Heart left ventricle (tissue), 16 donors: ENCODE measurements at regions not wholly inside any gene's neighbourhood (a gene's known extent, or its start where the extent isn't known, plus 50 kb on each side); places are given as distances from the start of the nearest gene placed in this dataset.

Experiments used
- ATAC-seq, 4 donors: fragments of 200-7000 bp; cut with Tn5 transposase; one replicate each; pipeline ENCODE4 v1.9.1; 2020 to 2022; ENCODE audit warnings: moderate library complexity in 4 of 4, mild to moderate bottlenecking in 3 of 4, moderate number of reproducible peaks in 1 of 4
- DNase-seq, 5 donors: peaks; one replicate each; pipeline ENCODE4 v3.0.0-alpha.2; 2020
- H3K27ac ChIP-seq, 12 donors: fragments of 200-600 bp; sonication (generic) in 4 of 12; one replicate each; pipeline versions ENCODE4 v1.5.0 to v1.8.0; 2016 to 2022; ENCODE audit warnings: mild to moderate bottlenecking in 2 of 12
- H3K27me3 ChIP-seq, 9 donors: fragments of 200-600 bp; sonication (generic) in 2 of 9; one replicate each; pipeline versions ENCODE4 v1.5.1 to v1.8.0; 2016 to 2022; ENCODE audit warnings: mild to moderate bottlenecking in 3 of 9
- H3K36me3 ChIP-seq, 9 donors: fragments of 200-600 bp; sonication (generic) in 2 of 9; one replicate each; pipeline versions ENCODE4 v1.5.0 to v1.8.0; 2018 to 2022; ENCODE audit warnings: mild to moderate bottlenecking in 2 of 9
- H3K4me1 ChIP-seq, 12 donors: fragments of 200-600 bp; sonication (generic) in 4 of 12; one replicate each; pipeline versions ENCODE4 v1.5.0 to v1.8.0; 2016 to 2022; ENCODE audit warnings: mild to moderate bottlenecking in 3 of 12
- H3K4me3 ChIP-seq, 12 donors: fragments of 200-600 bp; sonication (generic) in 4 of 12; one replicate each; pipeline versions ENCODE4 v1.5.0 to v1.8.0; 2017 to 2022; ENCODE audit warnings: mild to moderate bottlenecking in 9 of 12, moderate library complexity in 4 of 12
- H3K9me3 ChIP-seq, 12 donors: fragments of 200-600 bp; sonication (generic) in 4 of 12; one replicate each; pipeline versions ENCODE4 v1.5.0 to v1.8.0; 2016 to 2022; ENCODE audit warnings: mild to moderate bottlenecking in 1 of 12
- POLR2A ChIP-seq, 2 donors: fragments of 450-650 bp; IDR thresholded peaks; one replicate each; pipeline ENCODE4 v1.6.1; 2017; ENCODE audit warnings: antibody characterized with exemption in 2 of 2, mild to moderate bottlenecking in 2 of 2, moderate library complexity in 2 of 2
- WGBS, 4 donors: extraction: QIAGEN DNeasy Blood & Tissue Kit in 2 of 4; methylation state at CpG; one replicate each; pipeline versions ENCODE4 v1.1.5 to v1.1.7; 2013 to 2018; 5-methylcytosine and 5-hydroxymethylcytosine counted together
- intact Hi-C, 10 donors: fragments of 100-400 bp; cut with DNase I; formaldehyde crosslinking; loops; one replicate each; pipeline versions ENCODE4 v1.11.1 to v1.14.2; 2022
- TF ChIP-seq, protein P1 (sequence below), 12 donors: fragments of 200-600 bp; sonication (generic) in 4 of 12; IDR thresholded peaks; one replicate each; pipeline versions ENCODE4 v1.5.0 to v1.8.0; 2018 to 2022; ENCODE audit warnings: antibody characterized with exemption in 12 of 12, mild to moderate bottlenecking in 5 of 12
- donor health status: ischemic (EF 13 %, LVEDD 7.1; RV severe dilation, severe dysfunction).
- donor health status: healthy with polysubstance abuse.
- donor health status: DM: no; HTN: yes; CAD: no.
- donor health status: DM: no; HTN: no; CAD: no.
- donor health status: ischemic (EF 25% LVEDD 6.9; RV normal size, moderate dysfunction).
- donor health status: ischemic (EF 25% LVEDD 5.7; RV mildly dilated, moderate dysfunction).
- donor health status: healthy.
- donor health status: DM: yes; HTN: yes; CAD: no.
- donor health status: ischemic (EF 35%, LVEDD 5.7; RV mildly dilated, moderate dysfunction).
- donor health status: nonischemic (EF 11% LVEDD 7.7; RV severe dilation, severe dysfunction).
- donor health status: DM: yes; HTN: yes; CAD: no.
- donor health status: PGD.
- donor health status: ischemic (EF 29% LVEDD 5.4; RV normal size, mild dysfunction).
- donor health status: nonischemic (EF 23%, LVEDD 6.1; RV moderate dilation, normal function).

DNA sequence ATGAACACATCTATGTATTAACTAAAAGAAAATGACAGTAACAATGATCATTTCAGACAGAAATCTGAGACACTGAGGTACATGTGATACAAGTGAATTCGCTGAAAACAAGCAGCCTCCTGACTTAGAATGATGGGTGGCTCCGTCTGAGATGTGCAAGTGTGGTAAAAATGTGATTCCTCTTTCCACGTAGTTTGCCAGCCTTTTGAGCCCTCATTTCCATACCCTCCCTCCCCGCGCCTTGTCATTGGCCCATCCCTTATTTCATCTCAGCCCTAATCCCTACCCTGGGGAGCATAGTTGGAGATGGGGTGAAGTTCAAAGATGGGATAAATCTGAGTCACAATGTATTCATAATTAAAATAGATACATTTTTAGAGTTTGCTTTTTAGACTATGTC lies 107.8 kb downstream of the BMP4 start:
- no peaks in the 10 kb centered on the region for H3K36me3 ChIP-seq
- 88 to 96% (median 93%) methylated on average over 5 of the region's 5 CpGs for WGBS, 4 donors
- DNase-seq (no peak), ATAC-seq (no peak)
- no peak overlapping the region for H3K27ac ChIP-seq
- peaks cover 0 to 8% (median 0%) of the 10 kb centered on the region in 12 donors for H3K4me1 ChIP-seq
- H3K9me3 ChIP-seq = no peaks in the 10 kb centered on the region
- intact Hi-C loops = no loop called here
- H3K27me3 ChIP-seq = no peaks in the 10 kb centered on the region
- no peak overlapping the region for H3K4me3 ChIP-seq
- no peak for TF ChIP-seq POLR2A (IDR thresholded peaks at IDR 0.05)
- TF ChIP-seq, protein P1, sequence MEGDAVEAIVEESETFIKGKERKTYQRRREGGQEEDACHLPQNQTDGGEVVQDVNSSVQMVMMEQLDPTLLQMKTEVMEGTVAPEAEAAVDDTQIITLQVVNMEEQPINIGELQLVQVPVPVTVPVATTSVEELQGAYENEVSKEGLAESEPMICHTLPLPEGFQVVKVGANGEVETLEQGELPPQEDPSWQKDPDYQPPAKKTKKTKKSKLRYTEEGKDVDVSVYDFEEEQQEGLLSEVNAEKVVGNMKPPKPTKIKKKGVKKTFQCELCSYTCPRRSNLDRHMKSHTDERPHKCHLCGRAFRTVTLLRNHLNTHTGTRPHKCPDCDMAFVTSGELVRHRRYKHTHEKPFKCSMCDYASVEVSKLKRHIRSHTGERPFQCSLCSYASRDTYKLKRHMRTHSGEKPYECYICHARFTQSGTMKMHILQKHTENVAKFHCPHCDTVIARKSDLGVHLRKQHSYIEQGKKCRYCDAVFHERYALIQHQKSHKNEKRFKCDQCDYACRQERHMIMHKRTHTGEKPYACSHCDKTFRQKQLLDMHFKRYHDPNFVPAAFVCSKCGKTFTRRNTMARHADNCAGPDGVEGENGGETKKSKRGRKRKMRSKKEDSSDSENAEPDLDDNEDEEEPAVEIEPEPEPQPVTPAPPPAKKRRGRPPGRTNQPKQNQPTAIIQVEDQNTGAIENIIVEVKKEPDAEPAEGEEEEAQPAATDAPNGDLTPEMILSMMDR (IDR thresholded peaks at IDR 0.05) = no peak

DNA sequence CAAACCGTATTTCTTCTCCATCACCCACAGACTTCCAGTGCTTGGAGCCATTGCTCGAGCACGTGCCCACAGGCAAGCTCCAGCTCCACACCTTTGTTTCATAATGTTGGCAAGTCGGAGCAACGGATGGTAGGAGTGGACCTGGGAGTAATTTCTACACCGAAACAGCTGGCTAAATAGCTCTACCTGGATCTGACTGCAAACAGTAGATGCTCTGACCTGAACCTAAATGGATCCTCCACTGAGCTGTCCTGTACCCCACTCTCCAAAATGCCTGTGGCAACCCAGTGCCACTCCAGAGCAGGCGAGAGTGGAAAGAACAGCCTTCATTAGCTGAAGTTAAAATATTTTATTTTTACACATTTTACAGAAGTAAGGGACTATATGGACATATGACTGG lies 108.7 kb downstream of the BMP4 start:
- TF ChIP-seq, protein P1 (IDR thresholded peaks at IDR 0.05) = no peak
- no peak for TF ChIP-seq POLR2A (IDR thresholded peaks at IDR 0.05)
- Histone ChIP-seq H3K36me3 (no peaks in the 10 kb centered on the region), H3K4me3 (no peak overlapping the region), H3K27ac (no peak overlapping the region), H3K9me3 (no peaks in the 10 kb centered on the region), H3K27me3 (no peaks in the 10 kb centered on the region), H3K4me1 (peaks cover 0 to 10% (median 0%) of the 10 kb centered on the region in 12 donors)
- 89 to 98% (median 95%) methylated on average over 7 of the region's 7 CpGs for WGBS, 4 donors
- no peak for ATAC-seq
- intact Hi-C loops = no loop called here
- DNase-seq = no peak

DNA sequence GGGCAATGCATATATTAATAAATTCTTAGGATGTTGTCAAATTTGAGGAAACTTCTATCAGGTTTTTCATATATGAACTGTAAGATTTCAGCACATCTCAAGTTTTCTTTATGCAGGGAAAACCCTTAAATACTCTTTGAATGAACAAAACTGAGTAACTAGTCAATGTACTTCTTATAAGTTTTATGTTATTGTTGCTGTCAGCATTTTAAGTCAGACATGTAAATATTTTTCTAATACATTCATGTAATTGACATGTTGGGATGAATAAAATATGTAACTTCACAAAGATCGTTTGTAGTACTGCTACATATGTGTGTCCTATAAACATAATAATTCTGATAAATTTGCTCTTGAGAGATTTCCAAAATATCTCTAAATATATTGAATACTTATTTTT lies 109.6 kb downstream of the BMP4 start:
- 80 to 94% (median 91%) methylated on average over 1 of the region's 1 CpG for WGBS, 4 donors

DNA sequence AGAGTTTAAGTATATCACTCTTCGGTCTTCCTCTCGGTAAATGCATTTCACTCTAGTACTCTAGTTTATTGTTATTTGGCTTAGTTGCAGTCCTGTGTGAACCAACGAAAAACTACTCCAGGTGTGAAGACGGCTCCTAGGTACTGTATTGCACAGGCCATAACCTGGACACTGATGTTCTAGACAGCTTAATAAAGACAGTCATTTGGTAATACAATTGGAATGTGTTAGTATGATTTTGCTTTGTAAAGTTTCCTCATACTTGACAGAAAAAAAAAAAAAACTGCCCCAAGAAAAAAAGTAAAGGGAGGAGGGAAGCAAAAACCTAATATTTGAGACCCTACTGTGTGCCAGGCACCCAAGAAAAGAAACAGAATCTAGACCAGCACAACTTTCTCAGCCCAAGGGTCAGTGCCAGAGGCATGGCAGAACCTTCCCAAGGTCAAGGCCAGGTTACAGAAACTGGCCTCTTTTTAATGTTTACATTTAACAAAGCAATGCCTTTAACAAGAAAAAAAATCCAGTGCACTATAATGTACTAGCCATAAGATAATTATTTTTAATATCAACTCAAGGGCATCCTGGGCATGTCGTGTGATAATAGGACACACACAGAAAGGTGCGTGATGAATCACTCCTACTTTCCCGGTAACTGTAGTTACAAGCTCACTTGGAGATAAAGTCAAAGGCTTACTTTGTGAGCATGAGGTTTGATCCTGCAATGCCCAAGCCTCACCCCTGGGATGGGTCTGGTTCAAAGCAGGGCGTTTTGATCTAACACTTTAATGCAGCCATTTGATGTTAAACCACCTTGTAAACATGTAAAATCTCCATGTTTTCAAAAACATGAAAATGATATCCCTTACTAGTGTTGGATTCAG lies 110.6 kb downstream of the BMP4 start:
- intact Hi-C loops = no loop called here
- Histone ChIP-seq H3K36me3 (no peaks in the 10 kb centered on the region), H3K4me1 (peaks cover 0 to 7% (median 0%) of the 10 kb centered on the region in 12 donors), H3K27ac (no peak overlapping the region), H3K27me3 (no peaks in the 10 kb centered on the region), H3K4me3 (no peak overlapping the region), H3K9me3 (no peaks in the 10 kb centered on the region)
- DNase-seq = no peak
- 83 to 89% (median 86%) methylated on average over 8 of the region's 8 CpGs for WGBS, 4 donors
- no peak for TF ChIP-seq POLR2A (IDR thresholded peaks at IDR 0.05)
- TF ChIP-seq, protein P1 (IDR thresholded peaks at IDR 0.05) = no peak
- no peak for ATAC-seq

More for the DNA sequence above, 109.6 kb downstream of the BMP4 start:
- H3K36me3 ChIP-seq = no peaks in the 10 kb centered on the region
- H3K4me1 ChIP-seq = peaks cover 0 to 11% (median 0%) of the 10 kb centered on the region in 12 donors
- intact Hi-C loops = no loop called here
- ATAC-seq (no peak), DNase-seq (no peak)
- no peak for TF ChIP-seq POLR2A (IDR thresholded peaks at IDR 0.05)
- TF ChIP-seq, protein P1 (IDR thresholded peaks at IDR 0.05) = no peak
- H3K4me3 ChIP-seq = no peak overlapping the region
- H3K9me3 ChIP-seq = no peaks in the 10 kb centered on the region
- no peak overlapping the region for H3K27ac ChIP-seq
- H3K27me3 ChIP-seq = no peaks in the 10 kb centered on the region
